ENCODE measurements at regions not wholly inside any gene's neighbourhood (a gene's known extent, or its start where the extent isn't known, plus 50 kb on each side); places are given as distances from the start of the nearest gene placed in this dataset.

- no peaks in the 10 kb centered on the region for H3F3A ChIP-seq (ENCODE audit: insufficient read depth, low read length)
- no peaks in the 10 kb centered on the region for H3K9me3 ChIP-seq (ENCODE audit: low read length)
- no peaks in the 10 kb centered on the region for H3K9me2 ChIP-seq (ENCODE audit: low read depth, low read length)
- no peaks in the 10 kb centered on the region for H3K27me3 ChIP-seq (ENCODE audit: insufficient read depth, low read length)
- no peaks in the 10 kb centered on the region for H3K4me1 ChIP-seq (ENCODE audit: insufficient read depth, low read length, severe bottlenecking)
- no peak overlapping the region for H3K27ac ChIP-seq (ENCODE audit: low read depth, low read length, poor library complexity, severe bottlenecking)
- no peak overlapping the region for H2AFZ ChIP-seq (ENCODE audit: low read length)
- H3K79me2 ChIP-seq (ENCODE audit: insufficient read depth, low read length): no peaks in the 10 kb centered on the region
- no peak overlapping the region for H3K4me2 ChIP-seq (ENCODE audit: low read length)
- H3K4me3 ChIP-seq (ENCODE audit: low read depth, low read length, poor library complexity, severe bottlenecking): no peak overlapping the region
- no peaks in the 10 kb centered on the region for H4K20me1 ChIP-seq (ENCODE audit: insufficient read depth, low read length)
- no peak overlapping the region for H3K9ac ChIP-seq (ENCODE audit: low read length)
- H3K36me3 ChIP-seq (ENCODE audit: insufficient read depth, low read length): no peaks in the 10 kb centered on the region
- TF ChIP-seq CTCF (IDR thresholded peaks at IDR 0.05; ENCODE audit: low read length) (no peak), EZH2 (IDR thresholded peaks at IDR 0.05; ENCODE audit: borderline replicate concordance, low read length) (no peak)
These were observed 169.8 kb downstream of the CAAP1 start for GRCh38 chr9:26722755-26723154.

GRCh38 chr9:26710008-26710407, 182.6 kb downstream of the CAAP1 start:
- H3K4me2 ChIP-seq (ENCODE audit: low read length): no peak overlapping the region
- no peak overlapping the region for H2AFZ ChIP-seq (ENCODE audit: low read length)
- TF ChIP-seq CTCF (IDR thresholded peaks at IDR 0.05; ENCODE audit: low read length) (no peak), EZH2 (IDR thresholded peaks at IDR 0.05; ENCODE audit: borderline replicate concordance, low read length) (no peak)
- H3F3A ChIP-seq (ENCODE audit: insufficient read depth, low read length): no peaks in the 10 kb centered on the region
- H3K4me3 ChIP-seq (ENCODE audit: low read depth, low read length, poor library complexity, severe bottlenecking): no peak overlapping the region
- H3K4me1 ChIP-seq (ENCODE audit: insufficient read depth, low read length, severe bottlenecking): no peaks in the 10 kb centered on the region
- H3K79me2 ChIP-seq (ENCODE audit: insufficient read depth, low read length): no peaks in the 10 kb centered on the region
- no peaks in the 10 kb centered on the region for H3K36me3 ChIP-seq (ENCODE audit: insufficient read depth, low read length)
- H3K9me3 ChIP-seq (ENCODE audit: low read length): no peaks in the 10 kb centered on the region
- H3K27me3 ChIP-seq (ENCODE audit: insufficient read depth, low read length): no peaks in the 10 kb centered on the region
- H3K9me2 ChIP-seq (ENCODE audit: low read depth, low read length): no peaks in the 10 kb centered on the region
- H4K20me1 ChIP-seq (ENCODE audit: insufficient read depth, low read length): no peaks in the 10 kb centered on the region
- no peak overlapping the region for H3K9ac ChIP-seq (ENCODE audit: low read length)
- no peak overlapping the region for H3K27ac ChIP-seq (ENCODE audit: low read depth, low read length, poor library complexity, severe bottlenecking)

GRCh38 chr9:26706223-26706622, 186.4 kb downstream of the CAAP1 start:
- Histone ChIP-seq H2AFZ (ENCODE audit: low read length) (no peak overlapping the region), H3K36me3 (ENCODE audit: insufficient read depth, low read length) (no peaks in the 10 kb centered on the region), H3K79me2 (ENCODE audit: insufficient read depth, low read length) (no peaks in the 10 kb centered on the region), H3K4me3 (ENCODE audit: low read depth, low read length, poor library complexity, severe bottlenecking) (no peak overlapping the region), H3K9me2 (ENCODE audit: low read depth, low read length) (no peaks in the 10 kb centered on the region), H3K9ac (ENCODE audit: low read length) (no peak overlapping the region), H3K4me1 (ENCODE audit: insufficient read depth, low read length, severe bottlenecking) (no peaks in the 10 kb centered on the region), H3K4me2 (ENCODE audit: low read length) (no peak overlapping the region), H4K20me1 (ENCODE audit: insufficient read depth, low read length) (no peaks in the 10 kb centered on the region), H3F3A (ENCODE audit: insufficient read depth, low read length) (no peaks in the 10 kb centered on the region), H3K27me3 (ENCODE audit: insufficient read depth, low read length) (no peaks in the 10 kb centered on the region), H3K9me3 (ENCODE audit: low read length) (no peaks in the 10 kb centered on the region), H3K27ac (ENCODE audit: low read depth, low read length, poor library complexity, severe bottlenecking) (no peak overlapping the region)
- TF ChIP-seq EZH2 (IDR thresholded peaks at IDR 0.05; ENCODE audit: borderline replicate concordance, low read length) (no peak), CTCF (IDR thresholded peaks at IDR 0.05; ENCODE audit: low read length) (no peak)
